Endothelial cell of umbilical vein (primary cell): ENCODE measurements at regions not wholly inside any gene's neighbourhood (a gene's known extent, or its start where the extent isn't known, plus 50 kb on each side); places are given as distances from the start of the nearest gene placed in this dataset.

Experiments
- BruUV-seq: library from RNA; stranded (reverse); fragments of 400-500 nt; replicated peaks from 2 replicates; lab custom pipeline; 2021; lab: Mats Ljungman, UMichigan
- CTCF ChIA-PET: fragments of 300-600, 350-600 bp; sonication (Branson Sonifier 250); formaldehyde crosslinking; loops from one replicate; lab custom pipeline; 2021; ENCODE audit warnings: antibody characterized with exemption, inconsistent platforms; lab: Charles Lee
- POLR2A ChIA-PET: fragments of 300-600, 350-600 bp; sonication (Branson Sonifier 250); formaldehyde crosslinking; loops from one replicate; lab custom pipeline; 2021; ENCODE audit warnings: antibody characterized with exemption, inconsistent platforms; lab: Charles Lee
- DNase-seq: peaks from one replicate; pipeline ENCODE4 v3.0.0-alpha.2; 2011; ENCODE audit warnings: low read depth, low spot score
- FAIRE-seq: peaks from 2 replicates; lab custom pipeline; 2011; peaks lifted over from hg19 to GRCh38; lab: Jason Lieb, UNC
- H2AFZ ChIP-seq: 2 replicates; pipeline ENCODE4 v1.6.0; 2012; ENCODE audit warnings: low read depth, low read length, control low read depth, inconsistent platforms
- H3K27ac ChIP-seq: 2 replicates; pipeline ENCODE4 v1.5.1; 2011; ENCODE audit warnings: low read depth, mild to moderate bottlenecking, control low read depth, low read length, moderate library complexity; ENCODE audit not compliant: insufficient read depth
- H3K27me3 ChIP-seq, 2 experiments: 2 replicates each; pipeline versions ENCODE4 v1.6.0 to v1.6.1; 2011; ENCODE audit warnings: low read length in 2 of 2, mixed read lengths in 1 of 2; ENCODE audit not compliant: control insufficient read depth in 2 of 2, insufficient read depth in 2 of 2
- H3K36me3 ChIP-seq, 2 experiments: 2 replicates in 1 of 2; 3 replicates in 1 of 2; pipeline ENCODE4 v1.5.1; 2011; ENCODE audit warnings: low read length in 2 of 2, mild to moderate bottlenecking in 1 of 2, moderate library complexity in 1 of 2; ENCODE audit not compliant: control insufficient read depth in 2 of 2, insufficient read depth in 2 of 2; ENCODE audit errors: extremely low read depth in 1 of 2
- H3K4me1 ChIP-seq: 3 replicates; pipeline ENCODE4 v1.5.1; 2011; ENCODE audit warnings: mild to moderate bottlenecking, low read length; ENCODE audit not compliant: control insufficient read depth, insufficient read depth; ENCODE audit errors: extremely low read depth
- H3K4me2 ChIP-seq: 2 replicates; pipeline ENCODE4 v1.6.1; 2011; ENCODE audit warnings: low read length, control low read depth, mixed read lengths; ENCODE audit not compliant: insufficient read depth
- H3K4me3 ChIP-seq, 3 experiments: fragments of 200-600 bp in 1 of 3; sonication (generic), shearing (Covaris generic) in 1 of 3; replicated peaks in 1 of 3; 2 replicates each; pipeline ENCODE4 v1.5.1; 2011 to 2016; ENCODE audit warnings: control low read depth in 3 of 3, low read length in 3 of 3, mild to moderate bottlenecking in 2 of 3, inconsistent platforms in 1 of 3, low read depth in 1 of 3, moderate library complexity in 1 of 3; ENCODE audit not compliant: insufficient read depth in 1 of 3
- H3K79me2 ChIP-seq: 2 replicates; pipeline ENCODE4 v1.6.0; 2012; ENCODE audit warnings: low read length, inconsistent platforms; ENCODE audit not compliant: control insufficient read depth, insufficient read depth
- H3K9ac ChIP-seq: replicated peaks from 2 replicates; pipeline ENCODE3; 2011; ENCODE audit warnings: low read length, control low read depth; ENCODE audit not compliant: insufficient read depth; ENCODE audit errors: extremely low read depth
- H3K9me1 ChIP-seq: replicated peaks from 3 replicates; pipeline ENCODE4 v1.6.0; 2011; ENCODE audit warnings: mild to moderate bottlenecking, low read length; ENCODE audit not compliant: control insufficient read depth, insufficient read depth; ENCODE audit errors: extremely low read depth
- H3K9me3 ChIP-seq: replicated peaks from 2 replicates; pipeline ENCODE4 v1.5.1; 2012; ENCODE audit warnings: low read length, inconsistent platforms; ENCODE audit not compliant: control insufficient read depth, insufficient read depth
- H4K20me1 ChIP-seq: replicated peaks from 2 replicates; pipeline ENCODE3; 2011; ENCODE audit warnings: mild to moderate bottlenecking, low read length; ENCODE audit not compliant: control insufficient read depth, insufficient read depth; ENCODE audit errors: extremely low read depth
- EZH2 ChIP-seq: IDR thresholded peaks from 2 replicates; pipeline ENCODE4 v1.6.1; 2012; ENCODE audit warnings: borderline replicate concordance, low read depth, mild to moderate bottlenecking, moderate library complexity, low read length, inconsistent platforms; ENCODE audit not compliant: severe bottlenecking
- FOS ChIP-seq: IDR thresholded peaks from 2 replicates; pipeline ENCODE4 v1.6.1; 2011; ENCODE audit warnings: mild to moderate bottlenecking, low read length, moderate library complexity, borderline replicate concordance; ENCODE audit not compliant: insufficient read depth
- GATA2 ChIP-seq: IDR thresholded peaks from 2 replicates; pipeline ENCODE4 v1.7.0; 2011; ENCODE audit warnings: low read depth, mild to moderate bottlenecking, moderate library complexity, mixed read lengths, low read length; ENCODE audit not compliant: insufficient read length, insufficient read depth
- JUN ChIP-seq: IDR thresholded peaks from 2 replicates; pipeline ENCODE4 v1.6.1; 2011; ENCODE audit warnings: borderline replicate concordance, low read depth; ENCODE audit not compliant: insufficient read length, insufficient read depth
- MYC ChIP-seq: IDR thresholded peaks from one replicate; pipeline ENCODE4 v1.6.1; 2011; ENCODE audit warnings: mild to moderate bottlenecking, low read depth, low read length
- POLR2A ChIP-seq: IDR thresholded peaks from 2 replicates; pipeline ENCODE4 v1.6.1; 2012; ENCODE audit warnings: low read depth, mild to moderate bottlenecking, control low read depth, low read length
- POLR2AphosphoS5 ChIP-seq: IDR thresholded peaks from 2 replicates; pipeline ENCODE4 v1.6.1; 2012; ENCODE audit warnings: low read depth, mild to moderate bottlenecking, control low read depth, low read length, moderate library complexity; ENCODE audit not compliant: insufficient read depth
- dilution Hi-C: fragments of 300-500 bp; cut with MboI; formaldehyde crosslinking; loops from one replicate; pipeline ENCODE4 v1.15.0; 2019; ENCODE audit warnings: low sequenced_read_pairs; ENCODE audit not compliant: extremely low pct_ligation_motif_present
- intact Hi-C: fragments of 100-400 bp; cut with micrococcal nuclease; formaldehyde crosslinking; loops from one replicate; pipeline ENCODE4 v1.10.0; 2022
- TF ChIP-seq, protein P1 (sequence below), 2 donors: IDR thresholded peaks; 1 replicate in 1 of 2; 2 replicates in 1 of 2; pipeline ENCODE4 v1.5.1; 2011; ENCODE audit warnings: low read length in 2 of 2, mild to moderate bottlenecking in 2 of 2, moderate library complexity in 2 of 2, control low read depth in 1 of 2, inconsistent platforms in 1 of 2, low read depth in 1 of 2; ENCODE audit not compliant: insufficient read depth in 1 of 2; ENCODE audit errors: extremely low read depth in 1 of 2
- TF ChIP-seq, protein P2 (sequence below): IDR thresholded peaks from 2 replicates; pipeline ENCODE4 v1.6.1; 2011; ENCODE audit not compliant: insufficient read depth, insufficient read length

DNA sequence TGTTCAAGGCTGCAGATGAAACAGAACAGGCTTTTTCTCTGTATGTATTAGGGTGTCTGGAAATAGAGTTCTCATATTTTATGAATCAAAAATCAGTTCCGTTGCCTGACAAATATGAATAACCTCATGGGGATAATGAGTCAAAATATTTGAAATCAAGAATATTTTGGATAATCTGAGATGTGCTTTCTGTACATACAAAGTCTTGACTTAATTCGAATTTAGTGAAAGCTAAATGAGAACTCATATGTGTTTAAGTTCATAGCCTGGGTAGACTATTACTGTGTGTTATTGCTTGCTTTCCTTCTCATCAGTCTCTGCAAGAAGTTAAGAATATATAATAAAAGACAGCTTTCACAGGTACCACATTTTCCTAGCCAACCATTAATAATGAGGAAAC, 689.0 kb downstream of the REEP3 start:
- TF ChIP-seq FOS (no peak), GATA2 (no peak), JUN (no peak), POLR2AphosphoS5 (no peak), EZH2 (no peak), MYC (no peak), POLR2A (no peak)
- TF ChIP-seq, protein P1, sequence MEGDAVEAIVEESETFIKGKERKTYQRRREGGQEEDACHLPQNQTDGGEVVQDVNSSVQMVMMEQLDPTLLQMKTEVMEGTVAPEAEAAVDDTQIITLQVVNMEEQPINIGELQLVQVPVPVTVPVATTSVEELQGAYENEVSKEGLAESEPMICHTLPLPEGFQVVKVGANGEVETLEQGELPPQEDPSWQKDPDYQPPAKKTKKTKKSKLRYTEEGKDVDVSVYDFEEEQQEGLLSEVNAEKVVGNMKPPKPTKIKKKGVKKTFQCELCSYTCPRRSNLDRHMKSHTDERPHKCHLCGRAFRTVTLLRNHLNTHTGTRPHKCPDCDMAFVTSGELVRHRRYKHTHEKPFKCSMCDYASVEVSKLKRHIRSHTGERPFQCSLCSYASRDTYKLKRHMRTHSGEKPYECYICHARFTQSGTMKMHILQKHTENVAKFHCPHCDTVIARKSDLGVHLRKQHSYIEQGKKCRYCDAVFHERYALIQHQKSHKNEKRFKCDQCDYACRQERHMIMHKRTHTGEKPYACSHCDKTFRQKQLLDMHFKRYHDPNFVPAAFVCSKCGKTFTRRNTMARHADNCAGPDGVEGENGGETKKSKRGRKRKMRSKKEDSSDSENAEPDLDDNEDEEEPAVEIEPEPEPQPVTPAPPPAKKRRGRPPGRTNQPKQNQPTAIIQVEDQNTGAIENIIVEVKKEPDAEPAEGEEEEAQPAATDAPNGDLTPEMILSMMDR (IDR thresholded peaks at IDR 0.05; ENCODE audit: extremely low read depth in 1 of 2, insufficient read depth in 1 of 2, low read depth in 1 of 2, low read length in 2 of 2), result no peak
- TF ChIP-seq, protein P2, sequence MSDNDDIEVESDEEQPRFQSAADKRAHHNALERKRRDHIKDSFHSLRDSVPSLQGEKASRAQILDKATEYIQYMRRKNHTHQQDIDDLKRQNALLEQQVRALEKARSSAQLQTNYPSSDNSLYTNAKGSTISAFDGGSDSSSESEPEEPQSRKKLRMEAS, result no peak
- dilution Hi-C loops, result no loop called here
- no peak for FAIRE-seq
- intact Hi-C loops, result no loop called here
- Histone ChIP-seq H4K20me1 (no peaks in the 10 kb centered on the region), H3K36me3 (no peaks in the 10 kb centered on the region), H3K4me2 (no peak overlapping the region), H2AFZ (no peak overlapping the region), H3K4me3 (no peak overlapping the region), H3K9ac (no peak overlapping the region), H3K27me3 (no peaks in the 10 kb centered on the region), H3K9me3 (peaks cover 2% of the 10 kb centered on the region), H3K4me1 (no peaks in the 10 kb centered on the region), H3K9me1 (no peaks in the 10 kb centered on the region), H3K27ac (no peak overlapping the region), H3K79me2 (no peaks in the 10 kb centered on the region)
- POLR2A ChIA-PET, result no interaction called here
- CTCF ChIA-PET, result no interaction called here
- DNase-seq, result no peak
- BruUV-seq, result no TSS peak
